SK-N-SH (cell line): ENCODE measurements at regions not wholly inside any gene's neighbourhood (a gene's known extent, or its start where the extent isn't known, plus 50 kb on each side); places are given as distances from the start of the nearest gene placed in this dataset.

Experiments used
- EP300 ChIP-seq, 2 experiments: IDR thresholded peaks; 2 replicates each; pipeline versions ENCODE4 v1.4.0 to v1.6.1; 2012; ENCODE audit warnings: borderline replicate concordance in 1 of 2, low read depth in 1 of 2, low read length in 1 of 2
- FOSL2 ChIP-seq: IDR thresholded peaks from 2 replicates; pipeline ENCODE4 v1.4.0; 2012; ENCODE audit warnings: low read depth, mild to moderate bottlenecking, moderate library complexity, borderline replicate concordance
- FOXJ3 ChIP-seq: sonication (generic); formaldehyde crosslinking; IDR thresholded peaks from 2 replicates; pipeline ENCODE4 v1.5.1; 2020; ENCODE audit warnings: mild to moderate bottlenecking, missing genetic modification reagents
- NRF1 ChIP-seq: IDR thresholded peaks from 2 replicates; pipeline ENCODE4 v1.6.1; 2012; ENCODE audit warnings: low read depth, mild to moderate bottlenecking, low read length
- POLR2AphosphoS5 ChIP-seq: IDR thresholded peaks from 2 replicates; pipeline ENCODE4 v1.6.1; 2012; ENCODE audit warnings: low read depth, low read length
- RAD21 ChIP-seq: IDR thresholded peaks from 2 replicates; pipeline ENCODE4 v1.6.1; 2012; ENCODE audit warnings: mild to moderate bottlenecking, low read length
- TAF1 ChIP-seq: IDR thresholded peaks from 2 replicates; pipeline ENCODE4 v1.6.1; 2012; ENCODE audit warnings: low read depth, mild to moderate bottlenecking, low read length, moderate library complexity, borderline replicate concordance
- TF ChIP-seq, protein P1 (sequence below): fragments of 200-600 bp; sonication (generic); IDR thresholded peaks from 2 replicates; pipeline ENCODE4 v1.6.1; 2017; ENCODE audit warnings: antibody characterized with exemption, mild to moderate bottlenecking, moderate library complexity
- TF ChIP-seq, protein P2 (sequence below): IDR thresholded peaks from 2 replicates; pipeline ENCODE4; 2012

DNA sequence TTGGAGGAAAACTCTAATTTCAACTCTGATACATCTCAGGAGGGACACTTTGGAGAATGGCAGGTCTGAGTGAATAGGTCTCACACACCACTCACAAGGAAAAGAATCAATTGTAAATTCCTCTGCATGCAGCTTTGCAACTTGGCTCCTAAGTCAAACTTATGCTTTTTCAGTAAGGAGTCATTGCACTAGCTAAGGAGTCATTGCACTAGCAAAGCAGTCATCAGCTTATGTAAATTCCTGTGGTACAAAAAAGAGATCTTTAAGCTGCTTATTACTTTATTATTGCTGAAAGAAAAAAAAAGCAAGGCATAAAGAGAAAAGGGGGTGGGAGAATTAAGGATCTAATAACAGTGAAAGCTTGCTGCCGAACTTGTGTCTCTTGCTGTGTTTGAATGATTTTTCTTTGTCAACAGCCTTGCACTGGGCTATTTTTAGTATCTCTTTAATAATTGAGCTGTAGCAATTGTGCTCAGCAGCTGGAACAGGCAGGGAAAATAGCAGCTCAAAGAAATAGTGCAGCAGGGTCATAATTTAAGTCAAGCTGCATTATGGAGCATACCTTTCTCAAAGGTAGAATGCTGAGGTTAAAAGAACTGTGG lies 154.3 kb upstream of the ARPP21 start:
- TF ChIP-seq, protein P1, sequence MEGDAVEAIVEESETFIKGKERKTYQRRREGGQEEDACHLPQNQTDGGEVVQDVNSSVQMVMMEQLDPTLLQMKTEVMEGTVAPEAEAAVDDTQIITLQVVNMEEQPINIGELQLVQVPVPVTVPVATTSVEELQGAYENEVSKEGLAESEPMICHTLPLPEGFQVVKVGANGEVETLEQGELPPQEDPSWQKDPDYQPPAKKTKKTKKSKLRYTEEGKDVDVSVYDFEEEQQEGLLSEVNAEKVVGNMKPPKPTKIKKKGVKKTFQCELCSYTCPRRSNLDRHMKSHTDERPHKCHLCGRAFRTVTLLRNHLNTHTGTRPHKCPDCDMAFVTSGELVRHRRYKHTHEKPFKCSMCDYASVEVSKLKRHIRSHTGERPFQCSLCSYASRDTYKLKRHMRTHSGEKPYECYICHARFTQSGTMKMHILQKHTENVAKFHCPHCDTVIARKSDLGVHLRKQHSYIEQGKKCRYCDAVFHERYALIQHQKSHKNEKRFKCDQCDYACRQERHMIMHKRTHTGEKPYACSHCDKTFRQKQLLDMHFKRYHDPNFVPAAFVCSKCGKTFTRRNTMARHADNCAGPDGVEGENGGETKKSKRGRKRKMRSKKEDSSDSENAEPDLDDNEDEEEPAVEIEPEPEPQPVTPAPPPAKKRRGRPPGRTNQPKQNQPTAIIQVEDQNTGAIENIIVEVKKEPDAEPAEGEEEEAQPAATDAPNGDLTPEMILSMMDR, result no peak
- TF ChIP-seq NRF1 (no peak), POLR2AphosphoS5 (no peak), EP300 (IDR thresholded peaks at IDR 0.05; ENCODE audit: borderline replicate concordance in 1 of 2, low read depth in 1 of 2, low read length in 1 of 2) (no peak), TAF1 (no peak), RAD21 (no peak), FOSL2 (no peak), FOXJ3 (CRISPR knock-in tag) (no peak)
- TF ChIP-seq, protein P2, sequence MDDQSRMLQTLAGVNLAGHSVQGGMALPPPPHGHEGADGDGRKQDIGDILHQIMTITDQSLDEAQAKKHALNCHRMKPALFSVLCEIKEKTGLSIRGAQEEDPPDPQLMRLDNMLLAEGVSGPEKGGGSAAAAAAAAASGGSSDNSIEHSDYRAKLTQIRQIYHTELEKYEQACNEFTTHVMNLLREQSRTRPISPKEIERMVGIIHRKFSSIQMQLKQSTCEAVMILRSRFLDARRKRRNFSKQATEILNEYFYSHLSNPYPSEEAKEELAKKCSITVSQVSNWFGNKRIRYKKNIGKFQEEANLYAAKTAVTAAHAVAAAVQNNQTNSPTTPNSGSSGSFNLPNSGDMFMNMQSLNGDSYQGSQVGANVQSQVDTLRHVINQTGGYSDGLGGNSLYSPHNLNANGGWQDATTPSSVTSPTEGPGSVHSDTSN, result no peak
